SK-N-MC (cell line): ENCODE measurements at regions not wholly inside any gene's neighbourhood (a gene's known extent, or its start where the extent isn't known, plus 50 kb on each side); places are given as distances from the start of the nearest gene placed in this dataset.
A peak's percentile ranks its signal among the peaks of the same experiment; 100 is the strongest.

Experiments used
- DNase-seq: peaks from one replicate; pipeline ENCODE4 v3.0.0-alpha.2; 2011; ENCODE audit warnings: low read depth, low spot score
- H3K27ac ChIP-seq: fragments of 200-600 bp; sonication (generic); 2 replicates; pipeline ENCODE4 v1.5.1; 2016; ENCODE audit warnings: mixed run types
- H3K36me3 ChIP-seq: fragments of 200-600 bp; sonication (generic); 2 replicates; pipeline ENCODE4 v1.6.1; 2017; ENCODE audit warnings: antibody characterized with exemption, low read length, mixed read lengths; ENCODE audit not compliant: insufficient read depth
- H3K4me3 ChIP-seq: fragments of 200-600 bp; sonication (generic); 2 replicates; pipeline ENCODE4 v1.5.1; 2016
- H3K9ac ChIP-seq: fragments of 200-600 bp; sonication (generic); 2 replicates; pipeline ENCODE4 v1.8.0; 2017; ENCODE audit warnings: mixed run types, mixed read lengths; ENCODE audit not compliant: insufficient read length
- H3K9me3 ChIP-seq: fragments of 200-600 bp; sonication (generic); 2 replicates; pipeline ENCODE4 v1.6.1; 2017; ENCODE audit warnings: low read depth, mild to moderate bottlenecking, antibody characterized with exemption, low read length, moderate library complexity, mixed read lengths
- EZH2 ChIP-seq: fragments of 200-600 bp; sonication (generic); IDR thresholded peaks from one replicate; pipeline ENCODE4 v1.6.1; 2017; ENCODE audit warnings: antibody characterized with exemption
- FOXP2 ChIP-seq: optimal IDR thresholded peaks from 2 replicates; pipeline ENCODE3; 2011; ENCODE audit warnings: mild to moderate bottlenecking, moderate library complexity; ENCODE audit not compliant: insufficient read depth; ENCODE audit errors: extremely low read length, control extremely low read depth
- POLR2AphosphoS5 ChIP-seq: IDR thresholded peaks from 2 replicates; pipeline ENCODE4 v1.6.1; 2012; ENCODE audit warnings: mild to moderate bottlenecking, low read depth, low read length, borderline replicate concordance

GRCh38 chr5:161040818-161041217 lies 188.8 kb upstream of the ATP10B start:
- Histone ChIP-seq H3K36me3 (no peaks in the 10 kb centered on the region), H3K9me3 (no peaks in the 10 kb centered on the region), H3K4me3 (no peak overlapping the region), H3K9ac (no peak overlapping the region), H3K27ac (no peak overlapping the region)
- TF ChIP-seq EZH2 (no peak), POLR2AphosphoS5 (no peak), FOXP2 (no peak)
- DNase-seq = no peak

GRCh38 chr5:161036296-161036695 lies 184.3 kb upstream of the ATP10B start:
- H3K27ac ChIP-seq = no peak overlapping the region
- no peak overlapping the region for H3K9ac ChIP-seq
- H3K4me3 ChIP-seq = no peak overlapping the region
- no peaks in the 10 kb centered on the region for H3K9me3 ChIP-seq
- TF ChIP-seq POLR2AphosphoS5 (no peak), FOXP2 (no peak), EZH2 (no peak)
- no peak for DNase-seq
- H3K36me3 ChIP-seq = no peaks in the 10 kb centered on the region

DNA sequence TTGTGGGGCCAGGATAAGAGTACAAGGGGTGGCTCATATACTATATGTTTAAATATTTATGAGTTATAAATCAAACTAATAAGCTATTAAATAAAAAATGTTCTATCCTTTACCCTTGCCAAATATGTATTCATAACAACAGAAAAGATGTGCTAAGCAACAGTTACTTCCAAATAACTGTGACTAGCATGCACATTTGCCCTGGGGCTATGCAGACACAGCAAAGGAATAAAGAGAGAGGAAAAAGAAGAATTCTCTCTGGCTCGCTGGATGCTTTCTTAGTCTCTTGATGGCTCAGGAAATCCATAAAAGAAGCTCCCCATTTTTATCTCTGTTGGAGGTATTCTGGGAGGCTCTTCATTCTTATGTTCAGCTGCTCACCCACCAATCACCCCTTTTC lies 182.4 kb upstream of the ATP10B start:
- H3K9me3 ChIP-seq = no peaks in the 10 kb centered on the region
- peak; percentile 93 for DNase-seq
- peak overlapping the region; percentile 46; the same call in 1 of the 2 replicates for H3K4me3 ChIP-seq
- no peak overlapping the region for H3K9ac ChIP-seq
- peak; percentile 43 for TF ChIP-seq FOXP2
- peak; percentile 27; the same call in 1 of the 2 replicates for TF ChIP-seq POLR2AphosphoS5
- TF ChIP-seq EZH2 = no peak
- H3K27ac ChIP-seq = peak overlapping the region; percentile 70
- H3K36me3 ChIP-seq = no peaks in the 10 kb centered on the region

DNA sequence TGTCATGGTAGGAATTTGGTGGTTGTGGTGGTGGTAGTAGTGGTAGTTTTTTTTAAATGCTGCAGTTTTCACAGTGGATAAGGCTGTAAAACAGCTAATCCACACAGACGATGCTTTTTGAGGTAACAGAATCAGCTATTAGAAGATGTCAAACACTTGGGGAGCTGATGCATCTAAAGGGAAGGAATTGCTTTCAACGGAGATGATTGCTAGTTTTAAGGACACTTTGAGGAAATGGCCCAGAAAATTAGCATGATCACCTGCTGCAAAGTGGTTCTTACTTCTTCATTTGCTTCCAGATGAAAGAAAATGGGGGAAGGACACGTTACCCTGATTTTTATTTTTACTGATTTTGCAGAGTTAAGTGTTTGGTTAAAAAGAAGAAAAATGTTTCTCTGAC lies 178.2 kb upstream of the ATP10B start:
- Histone ChIP-seq H3K27ac (no peak overlapping the region), H3K9me3 (no peaks in the 10 kb centered on the region), H3K36me3 (no peaks in the 10 kb centered on the region), H3K4me3 (no peak overlapping the region), H3K9ac (no peak overlapping the region)
- TF ChIP-seq FOXP2 (no peak), POLR2AphosphoS5 (no peak), EZH2 (no peak)
- no peak for DNase-seq

DNA sequence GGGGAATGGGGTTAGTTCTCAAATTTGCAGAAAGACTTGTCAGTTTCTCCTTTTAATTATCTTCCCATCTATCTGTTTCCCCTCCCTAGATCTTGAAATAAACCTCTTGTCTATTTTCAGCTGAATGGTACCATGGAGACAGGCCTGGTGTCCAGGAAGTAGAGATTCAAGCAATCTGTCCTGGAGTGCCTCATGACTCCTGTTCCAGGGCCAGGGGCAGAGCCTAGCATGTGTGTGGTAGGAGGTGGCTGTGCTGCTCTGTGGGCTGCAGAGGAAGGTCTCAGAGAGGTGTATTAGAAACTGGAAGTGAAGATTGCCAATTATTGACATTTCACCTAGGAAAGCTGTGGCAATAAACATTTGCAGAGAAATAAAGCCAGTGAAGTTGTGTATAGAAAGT lies 175.8 kb upstream of the ATP10B start:
- H3K4me3 ChIP-seq = no peak overlapping the region
- TF ChIP-seq FOXP2 (no peak), EZH2 (no peak), POLR2AphosphoS5 (no peak)
- no peak for DNase-seq

GRCh38 chr5:161023551-161023950 lies 171.5 kb upstream of the ATP10B start:
- H3K9me3 ChIP-seq = no peaks in the 10 kb centered on the region
- no peak overlapping the region for H3K27ac ChIP-seq
- no peak for DNase-seq
- TF ChIP-seq EZH2 = no peak
- no peak for TF ChIP-seq FOXP2
- no peak for TF ChIP-seq POLR2AphosphoS5
- H3K4me3 ChIP-seq = no peak overlapping the region
- H3K36me3 ChIP-seq = no peaks in the 10 kb centered on the region
- H3K9ac ChIP-seq = no peak overlapping the region

More for the DNA sequence above, 175.8 kb upstream of the ATP10B start:
- no peak overlapping the region for H3K27ac ChIP-seq
- H3K36me3 ChIP-seq = no peaks in the 10 kb centered on the region
- H3K9ac ChIP-seq = no peak overlapping the region
- no peaks in the 10 kb centered on the region for H3K9me3 ChIP-seq

- TF ChIP-seq EZH2 = no peak
- no peak for TF ChIP-seq FOXP2
- no peak for TF ChIP-seq POLR2AphosphoS5
Observed at GRCh38 chr5:161022151-161022550, 170.1 kb upstream of the ATP10B start.

GRCh38 chr5:161009817-161010216 lies 157.8 kb upstream of the ATP10B start:
- Histone ChIP-seq H3K9ac (no peak overlapping the region), H3K4me3 (no peak overlapping the region), H3K9me3 (no peaks in the 10 kb centered on the region), H3K36me3 (no peaks in the 10 kb centered on the region), H3K27ac (no peak overlapping the region)
- DNase-seq = no peak
- TF ChIP-seq FOXP2 (no peak), POLR2AphosphoS5 (no peak), EZH2 (no peak)

More at GRCh38 chr5:161022151-161022550, 170.1 kb upstream of the ATP10B start:
- no peak overlapping the region for H3K27ac ChIP-seq
- no peaks in the 10 kb centered on the region for H3K9me3 ChIP-seq
- no peak overlapping the region for H3K4me3 ChIP-seq
- H3K36me3 ChIP-seq = no peaks in the 10 kb centered on the region
- DNase-seq = no peak
- H3K9ac ChIP-seq = no peak overlapping the region

- Histone ChIP-seq H3K4me3 (no peak overlapping the region), H3K9me3 (no peaks in the 10 kb centered on the region), H3K9ac (no peak overlapping the region), H3K27ac (no peak overlapping the region), H3K36me3 (no peaks in the 10 kb centered on the region)
- no peak for DNase-seq
- TF ChIP-seq FOXP2 = no peak
- no peak for TF ChIP-seq POLR2AphosphoS5
- TF ChIP-seq EZH2 = no peak
Observed at GRCh38 chr5:161009194-161009593, 157.2 kb upstream of the ATP10B start.

- Histone ChIP-seq H3K9ac (no peak overlapping the region), H3K27ac (no peak overlapping the region), H3K36me3 (no peaks in the 10 kb centered on the region), H3K4me3 (no peak overlapping the region), H3K9me3 (no peaks in the 10 kb centered on the region)
- TF ChIP-seq EZH2 = no peak
- TF ChIP-seq FOXP2 = no peak
- TF ChIP-seq POLR2AphosphoS5 = no peak
- no peak for DNase-seq
Observed at GRCh38 chr5:161007879-161008278, 155.9 kb upstream of the ATP10B start.
